ENCODE measurements at regions not wholly inside any gene's neighbourhood (a gene's known extent, or its start where the extent isn't known, plus 50 kb on each side); places are given as distances from the start of the nearest gene placed in this dataset.

DNA sequence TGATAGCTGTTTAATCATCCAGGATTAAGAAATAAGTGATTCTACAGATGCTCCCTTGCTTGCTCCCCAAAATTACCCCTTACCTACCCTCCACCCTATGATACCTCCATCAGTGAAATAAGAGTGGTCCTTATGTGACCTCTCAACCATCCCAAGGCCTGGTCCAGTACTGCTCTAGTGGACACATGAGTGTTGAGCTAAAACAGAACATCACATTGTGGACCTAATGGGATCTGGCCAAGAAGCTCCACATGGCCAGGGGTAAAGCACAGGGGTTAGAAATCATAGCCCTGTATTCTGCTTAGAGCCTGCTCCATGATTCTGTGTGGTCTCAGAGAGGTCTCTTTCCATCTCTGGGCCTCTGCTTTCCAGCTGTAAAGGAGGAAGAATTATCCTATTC is 355.6 kb downstream of the TNS1 start:
- H2AFZ ChIP-seq (ENCODE audit: low read depth), result no peak overlapping the region
- DNase-seq, result no peak
- H3K4me2 ChIP-seq, result no peak overlapping the region
- no peaks in the 10 kb centered on the region for H3K27me3 ChIP-seq (ENCODE audit: insufficient read depth)
- no peaks in the 10 kb centered on the region for H3K79me2 ChIP-seq (ENCODE audit: insufficient read depth)
- no peak overlapping the region for H3K9ac ChIP-seq
- ChIA-PET POLR2A (no interaction called here), CTCF (interaction anchor here (1.5 to 1.7 kb wide), 2 partner anchors 66 to 137 kb away, joined by 5 to 7 read pairs; no protein-coding TSS in a partner anchor)
- no peaks in the 10 kb centered on the region for H3K9me2 ChIP-seq
- H4K20me1 ChIP-seq (ENCODE audit: insufficient read depth), result no peaks in the 10 kb centered on the region
- H3K4me1 ChIP-seq (ENCODE audit: control insufficient read depth in 1 of 2, insufficient read depth in 2 of 2, low read depth in 1 of 2, low read length in 1 of 2), result peaks cover 5 to 10% of the 10 kb centered on the region in 2 experiments; a peak in 2 of 4 replicates
- no peaks in the 10 kb centered on the region for H3K36me3 ChIP-seq (replicated peaks in 1 of 2; ENCODE audit: control insufficient read depth in 1 of 2, insufficient read depth in 2 of 2, low read length in 1 of 2)
- no peak for TF ChIP-seq GABPA (IDR thresholded peaks at IDR 0.05; ENCODE audit: low read depth)
- no peak for TF ChIP-seq JUND (IDR thresholded peaks at IDR 0.05)
- no peak for TF ChIP-seq RFX5 (IDR thresholded peaks at IDR 0.05; ENCODE audit: low read length)
- no peak for TF ChIP-seq ZBTB33 (IDR thresholded peaks at IDR 0.05; ENCODE audit: borderline replicate concordance, low read depth)
- TF ChIP-seq REST (IDR thresholded peaks at IDR 0.05; ENCODE audit: low read depth, low read length), result no peak
- TF ChIP-seq EZH2phosphoT487 (IDR thresholded peaks at IDR 0.05; ENCODE audit: borderline replicate concordance, low read depth), result no peak
- no peaks in the 10 kb centered on the region for H3F3A ChIP-seq (replicated peaks; ENCODE audit: insufficient read depth)
- no peak overlapping the region for H3K4me3 ChIP-seq (ENCODE audit: low read depth in 2 of 2, low read length in 1 of 2)
- H3K27ac ChIP-seq (ENCODE audit: low read depth in 2 of 2, low read length in 1 of 2), result no peak overlapping the region
- no peaks in the 10 kb centered on the region for H3K9me3 ChIP-seq

- 44% methylated on average over 1 of the region's 1 CpG for WGBS (ENCODE audit: low lambda C conversion rate)
- POLR2A ChIA-PET, result no interaction called here
- CTCF ChIA-PET, result no interaction called here
Observed at GRCh38 chr2:217645896-217646295, 356.9 kb downstream of the TNS1 start.

More at GRCh38 chr2:217645896-217646295, 356.9 kb downstream of the TNS1 start:
- H3K27me3 ChIP-seq (ENCODE audit: insufficient read depth), result no peaks in the 10 kb centered on the region
- no peaks in the 10 kb centered on the region for H3F3A ChIP-seq (replicated peaks; ENCODE audit: insufficient read depth)
- TF ChIP-seq, protein P1, sequence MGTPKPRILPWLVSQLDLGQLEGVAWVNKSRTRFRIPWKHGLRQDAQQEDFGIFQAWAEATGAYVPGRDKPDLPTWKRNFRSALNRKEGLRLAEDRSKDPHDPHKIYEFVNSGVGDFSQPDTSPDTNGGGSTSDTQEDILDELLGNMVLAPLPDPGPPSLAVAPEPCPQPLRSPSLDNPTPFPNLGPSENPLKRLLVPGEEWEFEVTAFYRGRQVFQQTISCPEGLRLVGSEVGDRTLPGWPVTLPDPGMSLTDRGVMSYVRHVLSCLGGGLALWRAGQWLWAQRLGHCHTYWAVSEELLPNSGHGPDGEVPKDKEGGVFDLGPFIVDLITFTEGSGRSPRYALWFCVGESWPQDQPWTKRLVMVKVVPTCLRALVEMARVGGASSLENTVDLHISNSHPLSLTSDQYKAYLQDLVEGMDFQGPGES (IDR thresholded peaks at IDR 0.05; ENCODE audit: low read depth, low read length), result no peak
- TF ChIP-seq ELF1 (IDR thresholded peaks at IDR 0.05), result no peak
- no peak for TF ChIP-seq RFX5 (IDR thresholded peaks at IDR 0.05; ENCODE audit: low read length)
- no peak for TF ChIP-seq FOSL2 (IDR thresholded peaks at IDR 0.05; ENCODE audit: borderline replicate concordance, low read depth)
- H3K79me2 ChIP-seq (ENCODE audit: insufficient read depth), result no peaks in the 10 kb centered on the region
- no peaks in the 10 kb centered on the region for H3K9me2 ChIP-seq
- H3K9ac ChIP-seq, result no peak overlapping the region
- peak overlapping the region; percentile 20; the same call in 1 of the 2 replicates for H2AFZ ChIP-seq (ENCODE audit: low read depth)
- no peak overlapping the region for H3K4me3 ChIP-seq (ENCODE audit: low read depth in 2 of 2, low read length in 1 of 2)
- peaks cover 5 to 10% of the 10 kb centered on the region in 2 experiments; a peak in 2 of 4 replicates for H3K4me1 ChIP-seq (ENCODE audit: control insufficient read depth in 1 of 2, insufficient read depth in 2 of 2, low read depth in 1 of 2, low read length in 1 of 2)
- no peak for DNase-seq
- no peaks in the 10 kb centered on the region for H4K20me1 ChIP-seq (ENCODE audit: insufficient read depth)
- H3K9me3 ChIP-seq, result no peaks in the 10 kb centered on the region
- no peak overlapping the region for H3K27ac ChIP-seq (ENCODE audit: low read depth in 2 of 2, low read length in 1 of 2)
- no peaks in the 10 kb centered on the region for H3K36me3 ChIP-seq (replicated peaks in 1 of 2; ENCODE audit: control insufficient read depth in 1 of 2, insufficient read depth in 2 of 2, low read length in 1 of 2)
- H3K4me2 ChIP-seq, result no peak overlapping the region
